ENCODE measurements at regions not wholly inside any gene's neighbourhood (a gene's known extent, or its start where the extent isn't known, plus 50 kb on each side); places are given as distances from the start of the nearest gene placed in this dataset.

GRCh38 chr1:25026730-25027450 lies 96.8 kb upstream of the RUNX3 start:
- Histone ChIP-seq H3K9ac (no peak overlapping the region), H3K27me3 (peaks cover 0 to 55% (median 0%) of the 10 kb centered on the region in 11 experiments; a peak in 6 of 22 replicates), H3K4me1 (peaks cover 78 to 95% (median 84%) of the 10 kb centered on the region in 10 experiments), H3K27ac (no peak overlapping the region), H3K4me2 (peak overlapping the region; percentile 64 to 99 (median 74)), H4K20me1 (peaks cover 0 to 32% (median 0%) of the 10 kb centered on the region in 11 experiments; a peak in 7 of 22 replicates), H3K36me3 (no peaks in the 10 kb centered on the region), H3K9me3 (replicated peaks in 1 of 11) (no peaks in the 10 kb centered on the region), H3K4me3 (no peak overlapping the region)
- no peak for TF ChIP-seq Cebpa-rat (IDR thresholded peaks at IDR 0.05)

- H3K9ac ChIP-seq = no peak overlapping the region
Observed at GRCh38 chr1:25026304-25026703, 96.2 kb upstream of the RUNX3 start.

GRCh38 chr1:25024615-25025350 lies 94.7 kb upstream of the RUNX3 start:
- Histone ChIP-seq H3K9ac (no peak overlapping the region), H3K4me2 (peak overlapping the region in 9 of 11 experiments; percentile 8 to 94 (median 90); a peak in 10 of 22 replicates), H4K20me1 (peaks cover 0 to 23% (median 0%) of the 10 kb centered on the region in 11 experiments; a peak in 7 of 22 replicates), H3K27me3 (peaks cover 0 to 41% (median 0%) of the 10 kb centered on the region in 11 experiments; a peak in 6 of 22 replicates), H3K4me1 (peaks cover 69 to 99% (median 86%) of the 10 kb centered on the region in 10 experiments), H3K36me3 (no peaks in the 10 kb centered on the region), H3K4me3 (no peak overlapping the region), H3K27ac (no peak overlapping the region), H3K9me3 (replicated peaks in 1 of 11) (no peaks in the 10 kb centered on the region)
- no peak for TF ChIP-seq Cebpa-rat (IDR thresholded peaks at IDR 0.05)

More at GRCh38 chr1:25026304-25026703, 96.2 kb upstream of the RUNX3 start:
- no peaks in the 10 kb centered on the region for H3K9me3 ChIP-seq (replicated peaks in 1 of 11)
- H3K27me3 ChIP-seq = peaks cover 0 to 50% (median 0%) of the 10 kb centered on the region in 11 experiments; a peak in 6 of 22 replicates
- H3K27ac ChIP-seq = no peak overlapping the region
- no peaks in the 10 kb centered on the region for H3K36me3 ChIP-seq
- peaks cover 0 to 27% (median 0%) of the 10 kb centered on the region in 11 experiments; a peak in 6 of 22 replicates for H4K20me1 ChIP-seq
- TF ChIP-seq Cebpa-rat (IDR thresholded peaks at IDR 0.05) = no peak
- no peak overlapping the region for H3K4me3 ChIP-seq
- peak overlapping the region in 10 of 11 experiments; percentile 64 to 91 (median 74); a peak in 15 of 22 replicates for H3K4me2 ChIP-seq
- H3K4me1 ChIP-seq = peaks cover 78 to 95% (median 83%) of the 10 kb centered on the region in 10 experiments

- peak overlapping the region; percentile 77 to 98 (median 93) for H3K4me2 ChIP-seq
- H3K36me3 ChIP-seq = no peaks in the 10 kb centered on the region
- peaks cover 0 to 19% (median 0%) of the 10 kb centered on the region in 11 experiments; a peak in 7 of 22 replicates for H4K20me1 ChIP-seq
- no peak overlapping the region for H3K4me3 ChIP-seq
- peak overlapping the region in 3 of 11 experiments; percentile 9 to 20 (median 19); a peak in 2 of 22 replicates for H3K9ac ChIP-seq
- peak overlapping the region in 2 of 11 experiments; percentile 6 to 67; a peak in 2 of 22 replicates for H3K27ac ChIP-seq
- H3K4me1 ChIP-seq = peaks cover 59 to 99% (median 85%) of the 10 kb centered on the region in 10 experiments
- H3K9me3 ChIP-seq (replicated peaks in 1 of 11) = no peaks in the 10 kb centered on the region
- TF ChIP-seq Cebpa-rat (IDR thresholded peaks at IDR 0.05) = no peak
- H3K27me3 ChIP-seq = peaks cover 0 to 31% (median 0%) of the 10 kb centered on the region in 11 experiments; a peak in 5 of 22 replicates
Observed at GRCh38 chr1:25023826-25024225, 93.8 kb upstream of the RUNX3 start.

- Histone ChIP-seq H3K9me3 (replicated peaks in 1 of 11) (no peaks in the 10 kb centered on the region), H3K36me3 (no peaks in the 10 kb centered on the region), H3K4me1 (peaks cover 53 to 99% (median 81%) of the 10 kb centered on the region in 10 experiments), H3K9ac (peak overlapping the region in 8 of 11 experiments; percentile 35 to 63 (median 54); a peak in 15 of 22 replicates), H4K20me1 (peaks cover 0 to 13% (median 0%) of the 10 kb centered on the region in 11 experiments; a peak in 7 of 22 replicates), H3K4me2 (peak overlapping the region; percentile 77 to 98 (median 93)), H3K4me3 (no peak overlapping the region), H3K27me3 (peaks cover 0 to 25% (median 0%) of the 10 kb centered on the region in 11 experiments; a peak in 4 of 22 replicates), H3K27ac (peak overlapping the region in 9 of 11 experiments; percentile 1 to 67 (median 52); a peak in 13 of 22 replicates)
- TF ChIP-seq Cebpa-rat (IDR thresholded peaks at IDR 0.05) = no peak
Observed at GRCh38 chr1:25023190-25023578, 93.1 kb upstream of the RUNX3 start.

- H3K4me1 ChIP-seq = peaks cover 47 to 99% (median 80%) of the 10 kb centered on the region in 10 experiments
- no peaks in the 10 kb centered on the region for H3K9me3 ChIP-seq (replicated peaks in 1 of 11)
- peak overlapping the region; percentile 33 to 67 (median 55); a peak in 19 of 22 replicates for H3K27ac ChIP-seq
- peak overlapping the region in 4 of 10 experiments; percentile 11 to 49 (median 30); a peak in 5 of 20 replicates for H3K4me3 ChIP-seq
- H3K27me3 ChIP-seq = peaks cover 0 to 19% (median 0%) of the 10 kb centered on the region in 11 experiments; a peak in 2 of 22 replicates
- H3K36me3 ChIP-seq = no peaks in the 10 kb centered on the region
- TF ChIP-seq Cebpa-rat (IDR thresholded peaks at IDR 0.05) = no peak
- peak overlapping the region; percentile 4 to 65 (median 53); a peak in 17 of 22 replicates for H3K9ac ChIP-seq
- H3K4me2 ChIP-seq = peak overlapping the region; percentile 77 to 98 (median 93)
- peaks cover 0 to 13% (median 0%) of the 10 kb centered on the region in 11 experiments; a peak in 7 of 22 replicates for H4K20me1 ChIP-seq
Observed at GRCh38 chr1:25022361-25023189, 92.5 kb upstream of the RUNX3 start.

- peak overlapping the region in 2 of 11 experiments; percentile 38; a peak in 1 of 22 replicates for H3K9ac ChIP-seq
- H3K36me3 ChIP-seq = no peaks in the 10 kb centered on the region
- H3K4me3 ChIP-seq = no peak overlapping the region
- TF ChIP-seq Cebpa-rat (IDR thresholded peaks at IDR 0.05) = no peak
- H3K27ac ChIP-seq = peak overlapping the region in 5 of 11 experiments; percentile 10 to 49 (median 17); a peak in 7 of 22 replicates
- peaks cover 0 to 13% (median 0%) of the 10 kb centered on the region in 11 experiments; a peak in 7 of 22 replicates for H4K20me1 ChIP-seq
- H3K27me3 ChIP-seq = peaks cover 0 to 12% (median 0%) of the 10 kb centered on the region in 11 experiments; a peak in 1 of 22 replicates
- peak overlapping the region; percentile 4 to 72 (median 47); a peak in 16 of 22 replicates for H3K4me2 ChIP-seq
- H3K4me1 ChIP-seq = peaks cover 39 to 96% (median 76%) of the 10 kb centered on the region in 10 experiments
- H3K9me3 ChIP-seq (replicated peaks in 1 of 11) = no peaks in the 10 kb centered on the region
Observed at GRCh38 chr1:25021591-25022215, 91.6 kb upstream of the RUNX3 start.

All from BLaER1 treated with 17β-estradiol and CSF1 and Interleukin-3, amounts not matched to agents 10 nM and 100 nM (cell line).